Stimulated activated CD8-positive, alpha-beta memory T cell treated with anti-CD3 and anti-CD28 coated beads, Interleukin-7, amount 100 ng/mL, for 48 hours (primary cell): ENCODE measurements at regions not wholly inside any gene's neighbourhood (a gene's known extent, or its start where the extent isn't known, plus 50 kb on each side); places are given as distances from the start of the nearest gene placed in this dataset.
"Not testable (repeated sequence)": the region's sequence is repeated elsewhere in the genome, so short reads cannot be mapped to it uniquely, and the experiment has no call there.

Experiments
- DNase-seq, 2 donors: peaks; one replicate each; pipeline ENCODE4 v3.0.0-alpha.2; 2020; ENCODE audit warnings: low read depth in 1 of 2; ENCODE audit errors: extremely low read depth in 1 of 2

GRCh38 chr10:6929148-6929830, 349.2 kb upstream of the PRKCQ start:
- no peak for DNase-seq

DNA sequence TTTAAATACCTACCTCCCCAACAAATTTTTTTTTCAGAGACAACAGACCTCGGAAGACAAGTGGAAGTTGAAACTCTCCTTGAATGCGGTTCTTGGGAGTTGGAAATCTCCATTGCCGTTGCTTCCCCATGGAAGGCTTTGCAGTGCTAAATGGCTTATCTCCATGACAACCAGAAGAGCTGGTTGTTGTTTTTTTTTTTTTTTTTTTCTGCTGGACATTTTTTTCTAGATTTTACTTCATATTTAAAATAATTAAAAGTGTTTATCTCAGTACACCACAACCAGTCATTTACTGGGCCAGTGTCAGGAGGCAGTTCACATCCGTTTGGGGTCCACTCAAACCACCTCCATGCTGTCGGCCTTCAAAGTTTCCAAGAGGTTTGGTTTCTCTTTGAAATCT, 348.5 kb upstream of the PRKCQ start:
- DNase-seq, result no peak

- DNase-seq, result no peak
These were observed 346.9 kb upstream of the PRKCQ start for GRCh38 chr10:6926971-6927370.

DNA sequence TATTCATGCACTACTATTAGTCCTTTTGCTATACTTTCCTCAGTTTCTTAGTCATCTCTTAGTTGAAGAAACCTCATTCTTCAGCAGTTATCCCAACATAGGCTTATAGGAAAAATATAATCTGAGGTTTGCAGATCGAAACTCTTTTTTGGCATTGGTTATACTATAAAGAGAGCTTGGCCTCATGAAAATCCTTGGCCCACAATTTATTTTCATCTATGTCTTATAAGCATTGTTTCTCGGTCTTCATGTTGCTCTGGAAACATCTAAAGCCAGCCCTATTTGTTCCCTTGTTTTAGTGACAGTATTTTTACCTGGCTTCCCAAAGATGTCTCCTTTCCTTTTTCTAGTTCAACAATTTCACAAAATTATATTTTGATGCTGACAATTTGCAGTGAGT, 345.1 kb upstream of the PRKCQ start:
- DNase-seq, result no peak

GRCh38 chr10:6924166-6924565, 344.1 kb upstream of the PRKCQ start:
- DNase-seq, result no peak

GRCh38 chr10:6921026-6921425, 340.9 kb upstream of the PRKCQ start:
- DNase-seq, result not testable (repeated sequence)

DNA sequence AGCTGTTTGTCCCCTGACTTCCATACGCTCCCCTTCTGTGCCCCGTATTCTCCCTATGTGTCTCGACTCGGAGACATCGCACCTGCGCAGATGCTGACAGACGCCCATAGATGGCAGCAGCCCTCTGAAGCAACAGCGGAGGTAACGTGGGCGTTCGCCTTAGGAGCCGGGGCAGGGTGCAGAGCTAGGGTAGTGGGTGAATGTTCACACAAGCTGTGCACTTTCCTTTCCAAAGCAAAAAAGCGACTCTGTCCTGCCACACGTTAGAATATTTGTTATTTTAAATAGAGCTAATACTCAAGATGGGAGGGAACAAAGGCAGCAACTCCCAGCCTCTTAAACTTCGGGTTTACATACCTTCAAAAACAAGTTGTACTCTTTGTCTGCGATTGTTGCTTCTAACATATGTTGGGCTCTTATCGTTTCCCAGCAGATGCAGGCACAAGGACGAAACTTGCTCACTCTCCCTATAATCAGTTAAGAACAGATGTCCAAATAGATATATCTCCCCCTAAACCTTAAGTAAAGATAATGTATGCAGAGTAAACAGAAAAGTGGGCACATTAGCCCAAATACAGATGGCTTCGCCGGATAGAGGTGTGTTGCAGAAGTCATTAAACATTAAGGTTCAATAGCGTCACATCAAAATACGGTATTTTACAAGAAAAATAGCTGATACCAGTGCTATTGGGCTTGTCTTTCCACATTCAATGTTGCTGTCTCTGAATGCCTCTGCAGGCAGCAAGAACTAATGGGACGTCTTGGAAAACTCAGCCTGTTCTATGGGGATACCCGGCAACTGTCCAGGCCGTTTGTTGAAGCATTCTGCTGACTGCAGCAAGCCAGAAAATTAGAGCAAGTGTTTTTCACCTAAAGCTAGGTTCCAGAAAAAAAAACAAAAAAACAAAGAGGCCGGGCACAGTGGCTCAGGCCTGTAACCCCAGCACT, 340.3 kb upstream of the PRKCQ start:
- peak; percentile 47 to 72 for DNase-seq

GRCh38 chr10:6919077-6919476, 339.0 kb upstream of the PRKCQ start:
- DNase-seq, result no peak

DNA sequence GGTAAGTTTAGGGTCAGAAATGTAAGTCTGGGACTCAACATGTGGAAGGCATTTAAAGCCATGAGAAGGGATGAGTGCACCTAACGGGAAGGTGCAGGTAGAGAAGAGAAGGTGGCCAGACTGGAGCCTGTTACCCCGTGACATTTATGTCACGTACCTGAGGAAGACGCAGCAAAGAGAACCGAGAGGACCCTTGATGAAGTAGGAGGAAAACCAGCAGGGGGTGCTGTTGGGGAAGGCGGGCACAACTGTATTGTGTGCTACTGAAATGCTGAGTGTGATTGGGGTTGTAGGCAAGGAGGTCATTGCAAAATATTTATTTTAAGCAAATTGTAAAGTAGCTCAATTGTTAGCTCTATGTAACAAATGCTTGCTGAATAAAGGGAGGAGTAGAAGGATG, 338.2 kb upstream of the PRKCQ start:
- peak; percentile 19 to 55 for DNase-seq

DNA sequence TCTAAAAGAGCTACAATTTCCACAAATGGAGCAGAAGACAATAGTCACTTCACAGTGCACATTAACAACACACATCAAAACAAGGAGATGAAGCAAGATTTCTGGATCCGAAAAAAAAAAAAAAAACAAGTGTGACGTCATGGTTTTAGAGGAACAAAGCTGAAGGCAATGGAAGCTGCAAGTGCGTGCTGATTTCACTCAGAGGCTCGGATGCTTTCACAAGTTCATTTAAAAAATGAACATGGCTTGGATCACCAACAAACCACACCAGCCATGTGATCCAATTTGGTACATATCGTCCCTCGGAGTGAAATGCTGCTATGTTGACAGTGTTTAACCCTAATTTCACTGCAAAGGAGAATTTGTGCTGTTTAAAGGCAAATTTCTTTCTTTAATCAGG, 337.0 kb upstream of the PRKCQ start:
- no peak for DNase-seq

DNA sequence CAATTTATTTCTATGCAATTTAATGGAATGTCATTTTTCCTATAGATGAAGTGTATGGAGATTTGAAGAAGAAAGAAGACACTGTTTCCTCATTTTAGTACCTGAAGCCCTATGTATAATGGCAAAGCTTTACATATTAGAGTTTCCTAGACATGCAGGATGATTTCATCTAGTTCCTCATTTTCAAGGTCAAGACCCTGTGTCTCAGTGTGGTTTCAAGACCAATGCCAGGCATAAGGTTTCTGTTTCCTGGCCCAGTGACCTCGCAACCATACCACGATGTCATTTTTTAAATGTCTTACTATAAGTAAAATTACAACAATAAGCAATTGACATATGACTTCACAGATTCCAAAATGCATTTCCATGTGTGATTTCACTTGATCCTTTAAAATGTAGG, 336.5 kb upstream of the PRKCQ start:
- no peak for DNase-seq

DNA sequence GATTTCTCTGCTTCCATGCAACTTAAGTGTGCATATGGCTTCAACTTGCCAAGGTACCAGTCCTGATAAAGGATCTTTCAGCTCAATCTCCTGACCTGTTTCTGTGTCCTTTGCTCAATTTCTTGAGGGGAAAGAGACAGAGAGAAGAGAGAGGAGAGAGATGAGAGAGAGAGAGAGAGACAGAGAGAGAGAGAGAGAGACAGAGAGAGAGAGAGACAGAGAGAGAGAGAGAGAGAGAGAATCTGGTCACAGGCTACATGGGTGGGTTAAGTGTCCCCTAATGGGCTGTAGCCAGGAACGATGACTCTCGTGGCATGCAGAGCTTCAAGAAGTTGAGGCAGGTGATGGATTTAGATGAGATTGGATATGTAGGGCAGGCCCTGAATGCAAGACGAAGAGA, 335.2 kb upstream of the PRKCQ start:
- no peak for DNase-seq

DNA sequence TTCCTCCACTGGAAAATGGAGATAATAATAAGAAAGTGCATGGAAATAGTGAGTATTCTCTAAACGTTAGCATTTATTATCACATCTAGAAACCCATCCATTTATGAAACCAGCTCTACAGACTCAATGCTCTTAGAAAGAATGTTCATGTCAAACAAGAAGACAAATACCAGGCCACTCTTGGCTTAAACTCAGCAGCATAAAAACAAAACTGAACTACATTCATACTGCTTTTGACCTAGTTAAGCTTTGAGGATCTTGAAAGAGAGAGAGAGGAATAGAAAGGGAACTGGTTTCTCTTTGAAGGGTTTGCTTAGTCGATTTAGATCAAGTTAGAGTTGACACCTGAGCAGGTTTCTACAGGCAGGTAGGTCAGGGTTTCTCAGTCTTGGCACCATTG, 332.9 kb upstream of the PRKCQ start:
- no peak for DNase-seq

GRCh38 chr10:6912424-6912823, 332.3 kb upstream of the PRKCQ start:
- DNase-seq, result no peak

DNA sequence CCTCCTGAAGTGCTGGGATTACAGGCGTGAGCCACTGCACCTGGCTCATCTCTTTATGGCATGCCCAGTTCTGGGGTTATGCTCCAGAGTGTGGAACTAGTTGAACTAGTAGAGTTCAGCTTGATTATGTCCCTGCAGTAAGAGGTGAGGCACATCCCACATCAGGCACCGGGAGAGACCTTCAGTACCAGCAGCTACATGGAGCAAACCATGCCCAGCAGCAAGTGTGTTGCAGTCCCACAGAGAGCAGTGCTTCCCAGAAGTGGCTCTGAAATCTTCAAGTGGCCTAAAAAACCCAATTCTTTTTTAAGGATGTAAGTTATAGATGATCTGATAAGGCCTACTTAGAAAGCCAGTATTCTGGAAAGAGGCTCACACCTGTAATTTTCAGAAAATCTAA, 331.9 kb upstream of the PRKCQ start:
- no peak for DNase-seq

- DNase-seq, result no peak
These were observed 330.0 kb upstream of the PRKCQ start for GRCh38 chr10:6909905-6910560.

DNA sequence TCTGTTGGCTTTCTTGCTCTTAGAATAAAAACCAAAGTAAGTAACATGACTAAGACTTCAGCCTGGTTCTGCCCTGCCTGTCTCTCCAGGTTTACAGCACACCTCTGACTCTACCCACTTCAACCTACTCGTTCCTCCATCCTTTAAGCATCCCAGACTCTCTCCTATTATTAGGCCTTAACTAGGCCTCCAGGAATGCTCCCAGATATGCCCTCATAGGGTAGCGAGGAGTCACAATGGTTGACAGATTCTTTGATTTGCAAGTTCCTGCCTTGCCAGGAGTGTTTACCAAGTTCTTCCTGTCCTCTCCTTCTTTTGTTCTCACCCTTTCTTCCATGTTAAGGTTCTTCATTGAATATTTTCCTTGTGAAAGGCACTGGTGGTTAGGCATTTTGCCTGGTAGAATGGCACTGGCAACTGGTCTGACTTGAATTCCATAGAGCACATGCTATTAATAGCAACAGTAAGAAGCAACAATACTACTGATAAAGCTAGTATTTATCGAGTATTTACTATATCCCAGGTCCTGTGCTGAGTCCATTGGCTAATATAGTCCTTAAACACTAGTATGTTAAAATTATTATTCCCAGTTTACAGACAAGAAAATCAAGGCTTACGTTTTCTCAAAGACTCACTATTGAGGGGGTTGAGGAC, 327.9 kb upstream of the PRKCQ start:
- no peak for DNase-seq

- DNase-seq, result no peak
These were observed 314.3 kb upstream of the PRKCQ start for GRCh38 chr10:6894405-6894804.

GRCh38 chr10:6892864-6893263, 312.8 kb upstream of the PRKCQ start:
- no peak for DNase-seq

GRCh38 chr10:6891924-6892323, 311.8 kb upstream of the PRKCQ start:
- no peak for DNase-seq

DNA sequence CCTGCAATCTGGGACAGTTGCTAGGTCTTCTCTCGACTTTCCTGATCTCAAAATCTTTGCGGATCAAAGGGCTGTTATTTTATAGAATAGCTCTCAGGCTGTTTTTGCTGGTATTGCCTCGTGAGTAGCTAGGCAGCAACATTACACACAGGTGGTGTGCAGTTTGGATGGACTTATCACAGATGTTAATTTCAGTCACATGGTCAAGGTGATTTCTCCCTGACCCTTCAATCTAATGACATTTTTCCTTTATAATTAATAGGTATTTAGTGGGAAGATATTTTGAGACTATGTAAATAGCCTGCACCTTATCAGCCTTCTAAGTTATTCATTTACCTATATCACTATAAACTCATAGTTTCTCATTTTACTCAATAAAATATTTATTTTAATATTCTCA, 309.6 kb upstream of the PRKCQ start:
- DNase-seq, result no peak
